Mucosa of gallbladder (tissue), 1 donor: ENCODE measurements at regions not wholly inside any gene's neighbourhood (a gene's known extent, or its start where the extent isn't known, plus 50 kb on each side); places are given as distances from the start of the nearest gene placed in this dataset.
A peak's percentile ranks its signal among the peaks of the same experiment; 100 is the strongest.

ENCODE experiments used
- DNase-seq: peaks from one replicate; pipeline ENCODE4 v3.0.0-alpha.2; 2020; ENCODE audit warnings: low spot score
- donor health status: DM: no; HTN: no; CAD: no.

DNA sequence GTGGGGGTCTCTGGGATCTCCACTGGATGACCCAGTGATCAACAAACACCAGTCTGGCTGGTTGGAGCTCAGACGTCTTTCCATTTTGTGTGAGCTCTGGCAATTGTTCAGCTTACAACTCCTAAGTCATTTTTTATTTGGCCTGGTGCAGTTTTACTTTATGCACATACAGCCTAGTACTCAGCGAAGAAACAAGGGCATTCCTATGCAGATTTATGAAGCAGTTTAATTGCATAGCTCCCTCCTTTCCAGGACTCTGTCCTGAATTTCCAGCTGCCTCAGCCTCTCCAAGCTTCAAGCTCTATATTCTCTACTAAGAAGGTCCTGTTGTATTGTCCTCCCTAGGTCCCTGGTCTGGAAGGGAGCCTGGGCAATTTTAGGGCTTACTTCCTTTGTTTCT, 145.6 kb upstream of the GALNT17 start:
- DNase-seq = no peak

DNA sequence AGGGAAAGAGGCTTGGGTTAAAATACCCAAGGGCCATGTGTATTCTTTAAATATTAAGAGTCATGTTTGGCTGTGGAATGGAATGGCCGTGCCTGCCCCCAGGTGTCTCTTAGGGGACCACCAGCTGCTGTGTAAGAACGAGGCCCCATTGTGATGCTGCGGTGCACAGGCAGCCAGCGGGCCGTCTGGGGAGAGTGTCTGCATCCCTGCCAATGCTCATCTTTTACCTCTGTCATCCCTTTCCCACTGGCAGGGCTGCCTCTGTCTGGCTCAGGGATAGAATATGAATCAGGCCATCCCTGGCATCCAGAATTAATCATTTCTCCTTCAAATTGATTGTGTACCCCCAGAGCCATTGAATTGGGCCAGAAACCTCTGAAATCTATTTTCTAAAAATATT, 137.8 kb upstream of the GALNT17 start:
- no peak for DNase-seq

DNA sequence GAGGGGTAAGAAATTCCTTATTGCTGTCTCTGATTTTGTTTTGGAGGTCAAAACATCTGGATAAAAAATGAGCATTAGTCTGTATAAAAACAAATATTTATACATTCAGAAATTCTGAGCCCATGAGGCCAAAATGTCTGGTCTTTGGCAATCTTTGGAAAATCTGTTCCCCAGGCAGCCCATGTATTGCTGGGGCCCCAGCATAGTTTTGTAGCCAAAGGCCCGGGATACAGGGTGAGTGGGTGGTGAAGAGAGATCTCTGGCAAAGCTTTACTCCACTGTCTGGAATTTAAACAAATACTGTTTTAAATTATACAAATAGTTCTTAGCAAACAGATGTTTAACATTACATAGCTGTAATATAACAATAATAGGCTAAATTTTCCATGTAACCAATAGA, 134.7 kb upstream of the GALNT17 start:
- peak; percentile 11 for DNase-seq

DNA sequence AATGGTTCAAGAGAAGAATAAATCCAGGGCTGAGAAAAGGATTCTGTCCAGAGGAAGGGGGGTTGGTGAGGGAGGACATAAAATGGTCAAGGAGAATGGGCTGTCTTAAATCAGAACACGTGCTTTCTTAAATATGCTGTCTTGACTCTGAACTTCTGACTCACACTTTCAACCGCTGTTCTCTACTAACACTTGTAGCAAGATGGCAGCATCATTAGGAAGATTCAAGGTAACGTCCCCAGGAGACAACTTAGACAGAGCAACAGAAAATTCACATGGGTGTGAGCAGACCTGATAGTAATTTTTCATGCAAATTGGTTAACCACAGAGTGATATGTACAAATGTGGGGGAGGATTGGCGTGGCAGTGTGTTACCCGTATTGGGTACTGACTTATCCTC, 126.8 kb upstream of the GALNT17 start:
- no peak for DNase-seq

DNA sequence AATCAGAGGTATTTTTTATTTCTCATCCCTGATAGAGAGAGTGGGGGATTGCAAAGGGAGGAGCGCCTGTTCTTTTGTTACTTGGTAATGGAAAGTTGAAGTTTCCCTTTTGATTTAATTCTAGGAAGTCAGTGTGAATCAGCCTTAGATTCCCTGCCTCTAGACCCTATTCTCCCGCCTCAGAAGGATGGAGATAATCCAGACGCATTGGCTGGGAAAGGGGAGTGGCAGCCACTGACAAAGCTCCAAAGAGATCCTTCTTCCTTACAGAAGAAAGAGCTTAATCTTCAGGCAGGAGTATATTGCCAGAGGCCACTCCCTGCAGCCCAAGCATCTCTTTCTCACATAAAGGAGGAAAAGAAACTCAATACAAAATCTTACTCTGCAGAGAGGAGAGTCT, 122.3 kb upstream of the GALNT17 start:
- no peak for DNase-seq

DNA sequence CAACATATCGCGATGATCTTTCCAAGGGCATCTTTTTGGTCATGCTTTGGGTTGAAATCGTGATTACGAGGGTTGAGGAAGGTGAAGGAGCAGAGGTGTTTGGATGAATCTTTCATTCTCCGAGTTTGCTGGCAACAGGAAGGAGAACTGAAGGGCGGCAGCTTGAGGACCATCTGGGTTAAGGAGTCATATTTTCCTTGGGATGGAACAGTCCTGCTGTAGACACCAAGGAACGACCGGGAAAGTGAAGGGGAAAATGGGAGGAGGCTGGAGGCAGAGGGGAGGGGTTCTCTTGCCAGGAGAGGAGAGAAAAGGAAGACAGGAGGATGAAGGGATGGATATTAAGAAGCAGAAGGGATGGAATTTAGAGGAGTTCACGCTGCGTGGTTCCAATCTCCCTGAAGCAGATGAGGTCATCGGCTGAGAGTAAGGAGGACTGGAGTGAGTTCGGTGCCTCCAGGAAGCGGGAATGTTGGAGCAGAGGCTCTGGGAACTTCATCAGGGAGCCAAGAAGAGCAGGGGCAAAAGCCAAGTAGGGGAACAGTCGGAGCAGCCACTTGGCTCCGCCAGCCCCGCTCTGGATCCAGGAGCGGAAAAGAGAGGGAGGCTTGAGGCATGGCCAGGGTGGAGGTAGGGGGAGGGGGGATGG, 116.6 kb upstream of the GALNT17 start:
- peak; percentile 19 for DNase-seq

DNA sequence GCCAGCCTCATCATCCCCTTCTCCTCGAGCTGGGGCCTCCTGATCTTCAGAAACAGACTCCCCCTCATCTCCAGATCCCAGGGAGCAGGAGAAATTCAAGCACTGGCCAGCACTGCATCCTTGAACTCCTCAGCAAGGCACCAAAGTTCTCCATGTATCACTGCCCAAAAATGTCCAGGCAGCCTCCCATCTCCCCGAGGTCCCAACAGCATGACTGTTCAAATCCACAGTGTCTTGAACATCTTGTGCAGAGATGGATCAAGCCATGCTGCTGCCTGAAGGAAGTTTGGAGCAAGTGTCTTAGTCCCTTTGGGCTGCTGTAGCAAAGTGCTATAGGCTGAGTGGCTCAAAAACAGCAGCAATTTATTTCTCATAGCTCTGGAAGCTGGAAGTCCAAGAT, 115.5 kb upstream of the GALNT17 start:
- no peak for DNase-seq

DNA sequence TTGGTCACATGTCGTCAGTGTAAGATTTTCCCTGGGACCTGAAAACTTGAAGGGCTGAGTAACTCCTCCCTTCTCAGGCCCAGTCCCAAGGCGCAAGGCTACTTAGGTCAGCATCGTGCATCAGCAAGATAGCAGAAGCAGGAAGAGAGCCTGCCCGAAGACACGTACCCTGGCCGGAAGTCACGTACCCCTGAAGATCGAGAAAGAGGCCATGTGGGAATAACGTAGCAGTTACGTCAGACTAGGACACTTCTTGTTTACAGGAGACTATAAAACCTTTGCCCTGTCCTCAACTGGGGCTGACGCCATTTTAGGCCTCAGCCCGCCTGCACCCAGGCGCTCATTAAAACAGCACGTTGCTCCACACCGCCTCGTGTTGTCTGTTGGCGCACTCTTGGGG, 114.3 kb upstream of the GALNT17 start:
- DNase-seq = no peak

DNA sequence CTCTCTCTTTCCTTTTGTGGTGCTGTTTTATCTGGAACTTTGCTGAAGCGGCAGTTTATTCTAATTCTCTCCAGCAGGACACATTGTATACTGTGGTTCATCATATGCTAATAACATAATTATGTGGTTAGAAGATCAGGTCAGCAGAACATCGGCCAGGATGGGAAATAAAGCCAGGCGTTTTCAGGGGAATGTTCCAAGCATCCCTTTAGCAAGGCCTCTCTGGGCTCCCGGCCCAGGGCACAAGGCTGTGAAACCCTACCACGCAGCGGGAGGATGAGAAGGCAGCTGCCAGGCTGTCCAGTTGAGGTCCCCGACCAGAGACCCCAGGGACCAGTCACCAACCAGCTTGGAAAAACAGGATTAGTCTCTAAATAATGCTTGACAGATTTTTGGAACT, 112.2 kb upstream of the GALNT17 start:
- peak; percentile 42 for DNase-seq

DNA sequence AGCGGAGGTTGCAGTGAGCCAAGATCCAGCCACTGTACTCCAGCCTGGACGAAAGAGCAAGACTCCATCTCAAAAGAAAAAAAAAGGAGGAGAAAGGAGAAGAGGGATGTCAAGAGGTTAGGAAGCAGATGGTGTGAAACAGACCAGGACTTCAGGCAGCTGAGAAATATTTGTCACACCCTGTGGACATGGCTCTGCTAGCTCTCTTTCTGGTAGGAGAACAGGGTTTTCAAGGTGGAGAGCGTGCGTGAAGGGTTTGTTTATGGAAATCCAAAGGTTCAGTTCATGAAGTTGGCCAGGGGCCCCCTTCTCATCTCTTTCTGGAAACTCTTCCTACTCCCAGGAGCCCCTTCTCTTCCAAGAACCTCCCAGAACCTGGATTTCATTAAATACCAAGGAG, 110.8 kb upstream of the GALNT17 start:
- no peak for DNase-seq

DNA sequence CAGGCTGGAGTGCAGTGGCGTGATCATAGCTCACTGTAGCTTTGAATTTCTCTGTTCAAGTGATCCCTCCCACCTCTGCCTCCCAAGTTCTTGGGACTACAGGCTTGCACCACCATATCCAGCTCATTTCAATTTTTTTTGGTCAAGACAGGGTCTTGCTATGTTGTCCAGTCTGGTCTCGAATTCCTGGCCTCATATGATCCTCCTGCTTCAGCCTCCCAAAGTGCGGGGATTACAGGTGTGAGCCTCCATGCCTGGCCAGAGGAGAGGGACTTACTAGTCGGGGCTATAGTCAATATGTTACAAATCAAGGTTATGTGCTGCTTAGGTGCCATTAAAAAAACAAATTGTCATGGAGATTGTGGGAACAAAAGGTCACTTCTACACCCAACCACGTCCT, 105.3 kb upstream of the GALNT17 start:
- no peak for DNase-seq

DNA sequence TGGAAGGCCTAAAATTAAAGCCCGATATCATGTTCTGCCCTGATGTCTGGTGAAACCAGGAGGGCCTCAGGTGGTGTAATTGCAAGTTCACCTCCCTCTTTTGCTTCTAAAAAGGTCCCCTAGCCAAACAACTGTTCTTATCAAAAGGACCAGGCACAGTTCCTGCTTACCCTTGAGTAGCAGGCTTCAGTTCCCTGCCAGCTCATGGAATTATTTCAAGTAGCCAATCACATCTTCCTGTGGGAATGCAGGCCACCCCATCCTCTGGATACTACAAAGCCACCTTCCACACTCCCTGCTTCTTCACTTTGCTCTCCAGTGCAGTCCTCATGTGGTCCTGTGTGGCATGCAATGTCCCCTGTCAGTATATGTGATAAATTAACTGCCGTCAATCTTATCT, 97.7 kb upstream of the GALNT17 start:
- DNase-seq = no peak

DNA sequence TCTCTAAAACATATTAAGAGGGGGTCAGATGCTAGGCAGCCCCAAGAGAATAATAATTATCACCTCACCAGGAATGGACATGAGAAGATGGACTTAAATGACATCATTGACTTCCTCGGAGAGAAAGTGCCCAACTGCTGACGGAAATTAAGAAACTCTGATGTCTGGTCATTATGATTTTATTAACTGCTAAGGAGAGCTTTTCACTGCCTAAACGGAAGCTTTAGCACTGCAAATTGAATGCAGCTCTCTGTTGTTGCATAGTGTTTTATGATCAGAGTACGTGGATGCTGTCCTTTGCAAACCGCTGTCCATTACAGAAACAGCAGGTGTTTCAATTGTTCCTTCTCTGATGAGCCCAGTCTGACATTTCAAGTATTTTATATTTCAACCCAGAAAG, 89.4 kb upstream of the GALNT17 start:
- no peak for DNase-seq

DNA sequence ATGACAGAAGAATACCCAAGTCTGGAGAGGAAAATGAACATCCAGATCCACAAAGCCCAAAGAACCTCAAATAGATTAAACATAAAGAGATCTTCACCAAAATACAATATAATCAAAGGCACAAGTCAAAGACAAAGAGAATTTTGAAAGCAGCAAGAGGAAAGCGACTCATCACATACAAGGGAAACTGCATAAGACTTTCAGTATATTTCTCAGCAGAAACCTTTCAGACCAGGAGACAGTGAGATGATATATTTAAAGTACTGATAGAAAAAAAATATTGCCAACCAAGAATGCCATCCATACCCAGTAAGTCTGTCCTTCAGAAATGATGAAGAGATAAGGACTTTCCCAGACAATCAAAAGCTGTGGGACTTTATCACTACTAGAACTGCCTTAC, 81.5 kb upstream of the GALNT17 start:
- DNase-seq = no peak

DNA sequence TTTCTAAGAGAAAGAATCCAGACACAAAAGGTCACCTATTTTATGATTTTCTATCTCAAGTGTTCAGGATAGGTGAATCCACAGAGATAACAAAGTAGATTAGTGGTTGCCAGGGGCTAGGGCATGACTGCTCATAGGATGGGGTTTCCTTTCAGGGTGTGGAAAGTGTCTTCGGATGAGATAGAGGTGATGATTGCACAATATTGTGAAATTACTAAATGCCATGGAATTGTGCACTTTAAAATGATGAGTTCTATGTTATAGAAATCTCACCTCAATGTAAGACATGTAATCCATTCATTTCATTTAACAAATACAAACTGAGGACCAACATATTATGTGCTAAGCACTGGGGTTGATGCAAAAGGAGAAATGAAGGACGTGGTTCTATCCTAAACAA, 76.4 kb upstream of the GALNT17 start:
- no peak for DNase-seq

DNA sequence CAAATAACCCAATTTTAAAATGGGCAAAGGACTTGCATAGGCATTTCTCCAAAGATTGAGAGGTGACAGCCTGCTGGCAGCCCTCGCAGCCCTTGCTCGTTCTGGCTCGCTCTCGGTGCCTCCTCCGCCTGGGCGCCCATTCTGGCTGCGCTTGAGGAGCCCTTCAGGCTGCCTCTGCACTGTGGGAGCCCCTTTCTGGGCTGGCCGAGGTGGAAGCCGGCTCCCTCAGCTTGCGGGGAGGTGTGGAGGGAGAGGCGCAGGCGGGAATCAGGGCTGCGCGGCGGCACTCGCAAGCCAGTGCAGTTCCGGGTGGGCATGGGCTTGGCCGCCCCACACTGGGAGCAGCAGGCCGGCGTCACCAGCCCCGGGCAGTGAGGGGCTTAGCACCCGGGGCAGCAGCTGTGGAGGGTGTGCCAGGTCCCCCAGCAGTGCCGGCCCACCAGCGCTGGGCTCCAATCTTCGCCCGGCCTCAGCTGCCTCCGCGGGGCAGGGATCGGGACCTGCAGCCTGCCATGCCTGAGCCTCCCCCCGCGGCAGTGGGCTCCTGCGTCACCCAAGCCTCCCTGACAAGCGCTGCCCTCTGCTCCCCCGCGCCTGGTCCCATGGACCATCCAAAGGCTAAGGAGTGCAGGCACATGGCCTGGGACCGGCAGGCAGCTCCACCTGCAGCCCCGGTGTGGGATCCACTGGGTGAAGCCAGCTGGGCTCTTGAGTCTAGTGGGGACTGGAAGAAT, 54.0 kb upstream of the GALNT17 start:
- DNase-seq = no peak
